ENCODE measurements at regions not wholly inside any gene's neighbourhood (a gene's known extent, or its start where the extent isn't known, plus 50 kb on each side); places are given as distances from the start of the nearest gene placed in this dataset.

DNA sequence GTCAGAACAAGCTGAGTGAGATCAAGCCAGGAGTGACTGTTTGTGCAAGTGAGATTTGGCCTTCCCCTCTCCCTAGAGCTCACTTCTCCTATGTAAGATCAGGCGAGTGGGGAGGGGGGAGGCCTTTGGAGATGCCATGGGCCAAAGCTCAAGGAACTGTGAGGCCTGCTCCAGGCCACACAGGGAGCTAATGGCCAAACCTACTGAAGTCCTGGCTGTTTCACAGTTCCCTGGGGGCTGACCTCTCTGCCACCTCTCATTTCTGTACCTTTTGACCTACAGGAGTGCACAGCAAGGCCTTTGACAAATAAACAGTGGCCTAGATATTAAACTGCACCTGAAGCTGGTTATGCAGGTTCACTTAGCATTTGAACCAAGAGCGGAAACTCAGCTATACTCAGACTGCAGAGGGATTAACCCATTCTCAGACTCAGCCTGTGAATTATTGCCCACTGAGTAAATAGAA, 235.0 kb upstream of the NT5C1B start:
- DNase-seq = no peak

- no peak for DNase-seq
These were observed 232.1 kb upstream of the NT5C1B start for GRCh38 chr2:18821431-18821830.

DNA sequence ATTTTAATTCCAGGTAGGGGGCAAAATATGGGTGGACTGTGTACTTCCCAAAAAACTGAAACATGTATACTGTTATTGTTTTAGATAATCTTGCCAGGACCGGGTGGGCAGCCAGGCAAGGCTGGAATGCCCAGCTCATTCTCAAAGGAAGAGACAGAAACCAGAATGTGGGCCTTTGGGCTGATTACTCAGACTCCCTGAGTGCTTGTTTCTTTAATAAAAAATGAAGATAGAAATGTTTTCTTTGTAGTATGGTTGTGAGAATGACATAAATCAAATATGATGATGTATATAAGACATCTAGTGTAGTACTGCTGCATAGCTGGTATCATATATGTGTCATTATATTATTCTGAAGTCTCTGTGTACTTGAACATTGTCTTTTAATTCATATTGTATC, 231.6 kb upstream of the NT5C1B start:
- DNase-seq = no peak

GRCh38 chr2:18819566-18819965, 230.2 kb upstream of the NT5C1B start:
- no peak for DNase-seq

DNA sequence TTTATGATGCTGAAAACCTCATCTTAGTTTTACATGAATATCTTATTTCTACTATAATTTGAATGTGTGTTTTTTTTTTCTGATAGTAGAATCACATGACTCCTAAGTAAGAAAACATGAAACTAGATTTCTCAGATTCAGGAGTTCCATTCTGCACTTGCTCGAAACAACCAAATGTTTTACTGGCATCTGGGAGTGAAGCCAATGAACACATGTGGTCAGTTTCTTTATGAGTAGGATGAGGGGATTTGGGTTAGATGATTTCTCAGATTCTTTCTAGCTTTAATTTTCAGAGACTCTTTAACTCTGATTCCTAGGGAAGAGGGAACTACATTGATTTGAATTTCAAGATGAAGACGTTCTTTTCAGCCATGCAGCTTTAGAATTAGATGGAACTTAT, 225.0 kb upstream of the NT5C1B start:
- no peak for DNase-seq

DNA sequence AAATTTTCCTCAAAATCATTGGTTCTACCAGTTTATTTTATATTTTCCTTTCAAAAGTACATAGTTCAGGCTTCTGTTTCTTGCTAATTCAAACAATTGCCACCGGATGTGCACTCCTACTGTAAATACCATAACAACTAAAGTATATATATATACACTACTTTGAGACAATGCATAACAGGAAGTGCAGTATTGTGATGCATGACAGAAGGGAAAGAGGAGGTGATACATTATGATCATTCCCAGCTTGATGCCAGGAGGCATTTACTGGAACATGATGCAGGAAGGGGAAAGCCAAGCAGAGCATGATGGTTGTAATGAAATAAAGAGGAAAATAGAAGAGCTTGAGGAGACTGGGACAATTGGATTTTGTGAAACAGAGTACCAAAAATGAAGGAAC, 215.2 kb upstream of the NT5C1B start:
- no peak for DNase-seq

DNA sequence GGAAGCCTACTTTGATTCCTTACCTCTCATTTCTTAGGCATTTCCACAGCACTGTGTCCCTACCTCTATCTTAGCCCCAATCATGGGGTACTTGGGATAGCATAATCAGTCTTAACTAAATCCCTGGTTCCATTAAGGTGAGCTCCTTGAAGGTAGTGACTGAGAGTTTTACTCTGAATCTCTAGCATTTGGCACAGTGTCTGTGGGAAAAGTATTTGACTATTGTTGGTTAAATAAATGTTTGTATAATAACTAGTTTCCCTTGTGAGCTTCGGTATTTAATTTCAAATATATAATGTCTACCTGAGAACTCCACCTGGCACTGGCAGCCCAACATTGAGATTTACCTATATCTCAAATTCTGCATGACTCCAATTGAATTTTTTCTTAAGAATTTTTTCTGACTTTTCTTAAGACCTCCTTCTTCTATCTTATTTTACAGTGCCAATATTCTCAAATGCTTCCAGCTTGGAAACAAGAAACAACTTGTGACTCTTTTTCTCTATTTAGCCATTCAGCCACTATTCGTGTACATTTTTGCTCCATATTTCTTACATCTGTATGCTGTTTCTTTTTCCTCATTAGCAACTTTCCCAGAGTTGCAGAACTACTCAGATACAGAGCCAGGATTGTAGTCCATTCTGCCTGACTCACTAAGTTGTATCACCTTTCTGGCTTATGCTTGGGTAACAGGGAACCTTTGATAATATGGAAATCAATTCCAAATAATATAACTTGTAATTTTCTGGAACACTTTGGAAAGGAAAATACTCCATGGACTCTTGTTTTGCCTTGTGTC, 214.0 kb upstream of the NT5C1B start:
- DNase-seq = no peak

GRCh38 chr2:18800240-18800971, 211.0 kb upstream of the NT5C1B start:
- no peak for DNase-seq

- no peak for DNase-seq
These were observed 210.0 kb upstream of the NT5C1B start for GRCh38 chr2:18799397-18799796.

DNA sequence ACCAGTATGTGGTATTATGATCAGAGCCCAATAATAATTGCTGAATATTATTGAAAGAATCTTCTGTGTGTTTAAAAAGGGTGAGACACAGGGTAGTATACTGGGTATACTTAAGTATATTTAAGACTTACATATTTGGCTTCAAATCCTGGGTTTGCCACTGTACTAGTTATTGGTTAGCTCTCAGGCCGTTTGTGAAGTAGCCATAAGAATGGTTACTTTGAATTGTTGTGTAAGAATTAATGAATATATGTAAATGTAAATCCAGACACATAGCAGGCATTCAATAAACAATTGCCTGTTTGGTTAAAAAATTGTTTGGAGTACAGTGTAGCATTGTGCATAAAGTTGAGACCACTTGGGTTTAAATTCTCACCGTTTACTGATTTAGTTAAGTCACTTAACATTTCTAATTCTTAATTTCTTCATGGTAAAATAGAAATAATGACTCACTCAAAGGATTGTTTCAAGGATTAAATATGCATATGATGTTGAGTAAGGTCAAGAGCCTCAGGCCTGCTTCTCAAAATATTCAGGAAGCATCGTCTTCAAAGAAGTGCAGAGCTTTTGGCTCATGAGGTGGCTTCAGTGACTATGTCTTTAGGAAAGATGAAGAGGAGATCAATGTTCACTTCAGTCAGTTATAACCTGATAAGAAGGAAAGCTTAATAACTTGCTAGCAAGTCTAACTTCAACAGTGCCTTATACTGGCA, 207.9 kb upstream of the NT5C1B start:
- DNase-seq = no peak

DNA sequence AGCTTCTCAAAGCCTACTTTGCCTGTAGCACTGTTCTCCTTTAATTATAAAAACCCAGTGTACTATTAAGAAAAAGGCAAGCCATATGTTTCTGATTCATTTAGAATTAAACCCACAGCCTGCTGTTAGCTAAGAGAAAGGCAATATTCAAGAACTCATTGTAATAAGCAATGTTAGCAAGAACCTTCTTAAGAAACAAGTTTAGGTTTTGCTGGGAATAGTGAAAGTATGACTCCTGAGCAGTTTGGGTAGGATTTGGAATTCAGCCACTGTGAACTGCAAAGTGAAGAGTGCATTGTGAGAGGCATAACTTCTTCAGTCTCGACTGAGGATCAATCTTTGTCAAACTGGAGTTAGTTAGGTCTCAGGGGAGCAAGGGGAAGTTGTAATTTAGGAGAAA, 206.5 kb upstream of the NT5C1B start:
- no peak for DNase-seq

GRCh38 chr2:18792684-18793083, 203.3 kb upstream of the NT5C1B start:
- no peak for DNase-seq

- DNase-seq = no peak
These were observed 202.9 kb upstream of the NT5C1B start for GRCh38 chr2:18792226-18792629.

DNA sequence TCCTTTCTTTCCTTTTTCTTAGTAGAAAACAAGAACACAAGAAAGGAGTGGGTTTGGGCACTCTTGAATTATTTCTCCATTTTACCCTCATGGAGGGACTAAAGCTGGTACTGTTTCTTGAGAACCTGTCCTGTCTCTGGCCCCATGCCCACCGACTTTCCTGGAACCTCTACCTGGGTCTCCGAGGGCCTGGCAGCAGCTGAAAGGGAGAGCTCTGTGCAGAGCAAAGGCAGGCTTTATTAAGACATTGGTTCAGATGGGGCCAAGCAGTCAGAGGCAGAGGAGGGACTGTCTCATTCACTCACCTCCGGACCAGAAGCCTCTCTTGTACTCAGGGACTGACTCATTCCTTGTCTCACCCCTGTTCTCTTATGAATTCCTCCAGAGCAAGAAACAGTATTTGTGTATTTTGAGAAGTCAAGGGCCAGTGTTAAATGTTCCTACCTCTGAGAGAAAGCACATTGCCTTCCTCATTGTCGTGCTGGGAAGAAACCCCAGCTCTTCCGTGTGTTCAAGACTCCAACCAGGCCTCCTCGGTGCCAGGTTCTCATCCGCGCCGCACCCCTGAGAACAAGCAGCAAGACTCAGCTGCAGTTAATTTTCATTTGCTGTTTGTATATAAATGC, 201.9 kb upstream of the NT5C1B start:
- no peak for DNase-seq

- DNase-seq = no peak
These were observed 201.3 kb upstream of the NT5C1B start for GRCh38 chr2:18790509-18791171.

DNA sequence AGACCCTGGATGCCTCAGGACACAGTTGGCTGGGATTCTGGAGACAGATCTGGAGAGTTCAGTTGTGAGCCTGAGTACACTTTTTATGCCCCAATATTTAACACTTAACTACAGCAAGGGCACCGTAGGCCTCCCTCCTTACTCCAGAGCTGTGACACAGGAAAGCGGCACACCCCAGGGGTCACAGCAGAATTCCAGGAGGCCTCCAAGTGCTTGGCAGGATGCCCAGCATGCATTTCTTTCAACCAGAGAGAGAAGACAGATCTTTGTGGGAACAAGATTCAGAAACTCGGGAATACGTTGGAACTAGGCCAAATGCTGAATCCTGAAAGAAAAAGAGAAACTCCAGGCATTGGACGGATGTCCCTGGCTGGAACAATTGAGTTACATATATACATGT, 199.2 kb upstream of the NT5C1B start:
- no peak for DNase-seq

- no peak for DNase-seq
These were observed 198.4 kb upstream of the NT5C1B start for GRCh38 chr2:18787726-18788125.

DNA sequence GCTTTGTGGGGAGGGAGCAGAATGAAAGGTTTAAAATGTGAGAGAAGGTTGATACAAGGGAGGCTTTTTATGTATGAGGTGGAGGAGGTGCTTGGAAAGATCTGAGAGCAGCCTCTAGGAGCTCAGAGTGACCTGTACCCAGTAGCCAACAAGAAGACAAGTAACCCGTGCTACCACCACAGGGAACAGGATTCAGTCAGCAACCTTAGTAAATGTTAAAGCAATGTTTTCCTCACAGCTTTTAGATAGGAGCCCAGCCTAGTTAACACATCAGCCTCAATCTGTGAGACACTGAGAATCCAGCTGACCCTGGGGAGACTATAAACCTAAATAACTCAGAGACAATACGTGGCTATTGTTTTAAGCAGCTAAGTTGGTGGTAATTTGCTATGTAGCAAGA, 194.9 kb upstream of the NT5C1B start:
- no peak for DNase-seq

GRCh38 chr2:18781541-18782280, 192.3 kb upstream of the NT5C1B start:
- no peak for DNase-seq

- no peak for DNase-seq
These were observed 188.0 kb upstream of the NT5C1B start for GRCh38 chr2:18777250-18777812.

DNA sequence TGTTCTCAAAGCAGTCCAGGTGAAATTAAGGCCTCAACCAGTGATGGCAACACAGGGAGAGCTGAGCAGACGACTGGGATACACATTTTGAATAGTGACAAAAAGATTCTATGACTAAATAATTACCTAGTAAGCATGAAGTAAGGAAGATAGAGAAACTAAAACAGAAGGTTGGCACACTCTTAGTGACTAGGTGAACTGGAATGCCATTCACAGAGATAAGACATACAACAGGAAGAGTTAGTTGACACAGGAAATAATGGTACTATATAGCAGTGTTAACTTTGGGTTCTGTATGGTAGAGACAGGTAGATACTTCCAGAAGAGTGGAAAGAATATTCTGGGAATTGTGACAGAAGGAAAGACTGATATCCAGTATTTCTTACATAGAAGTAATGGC, 181.8 kb upstream of the NT5C1B start:
- DNase-seq = no peak
